MCF 10A (cell line): ENCODE measurements at regions not wholly inside any gene's neighbourhood (a gene's known extent, or its start where the extent isn't known, plus 50 kb on each side); places are given as distances from the start of the nearest gene placed in this dataset.

Experiments used
- BruUV-seq: library from RNA; stranded (reverse); fragments of 400-500 nt; replicated peaks from 2 replicates; lab custom pipeline; 2021; lab: Mats Ljungman, UMichigan
- CTCF ChIA-PET: fragments of 300-600 bp; sonication (Branson Sonifier 250); formaldehyde crosslinking; extraction: SDS; loops from one replicate; lab custom pipeline; 2021; ENCODE audit warnings: antibody characterized with exemption, inconsistent platforms; lab: Yijun Ruan, JAX
- POLR2A ChIA-PET: fragments of 300-600, 350-650 bp; sonication (Branson Sonifier 250); formaldehyde crosslinking; extraction: SDS; loops from one replicate; lab custom pipeline; 2020; ENCODE audit warnings: antibody characterized with exemption, inconsistent platforms; lab: Yijun Ruan, JAX
- DNase-seq: peaks from one replicate; pipeline ENCODE4 v3.0.0-alpha.2; 2018; ENCODE audit not compliant: unreplicated experiment
- H3K27ac Mint-ChIP-seq: one replicate; pipeline ENCODE4 v1.8.0; 2022; ENCODE audit warnings: mild to moderate bottlenecking, low read depth, mixed read lengths; ENCODE audit not compliant: unreplicated experiment
- H3K27me3 Mint-ChIP-seq: one replicate; pipeline ENCODE4 v1.8.0; 2022; ENCODE audit warnings: mixed read lengths; ENCODE audit not compliant: insufficient read depth, unreplicated experiment
- H3K36me3 Mint-ChIP-seq: one replicate; pipeline ENCODE4 v1.8.0; 2022; ENCODE audit warnings: mild to moderate bottlenecking, moderate library complexity, mixed read lengths; ENCODE audit not compliant: insufficient read depth, unreplicated experiment
- H3K4me1 Mint-ChIP-seq: one replicate; pipeline ENCODE4 v1.8.0; 2022; ENCODE audit warnings: mixed read lengths; ENCODE audit not compliant: insufficient read depth, unreplicated experiment
- H3K4me3 Mint-ChIP-seq: one replicate; pipeline ENCODE4 v1.8.0; 2022; ENCODE audit warnings: mild to moderate bottlenecking, moderate library complexity, mixed read lengths; ENCODE audit not compliant: unreplicated experiment
- H3K9me3 Mint-ChIP-seq: one replicate; pipeline ENCODE4 v1.8.0; 2022; ENCODE audit warnings: mixed read lengths; ENCODE audit not compliant: unreplicated experiment
- CTCF ChIP-seq: fragments of 200-600 bp; IDR thresholded peaks from one replicate; pipeline ENCODE4 v1.8.0; 2022; ENCODE audit warnings: antibody characterized with exemption, mild to moderate bottlenecking; ENCODE audit not compliant: unreplicated experiment
- intact Hi-C: fragments of 100-400 bp; cut with micrococcal nuclease; formaldehyde crosslinking; loops from 2 replicates; pipeline ENCODE4 v1.14.1; 2022

DNA sequence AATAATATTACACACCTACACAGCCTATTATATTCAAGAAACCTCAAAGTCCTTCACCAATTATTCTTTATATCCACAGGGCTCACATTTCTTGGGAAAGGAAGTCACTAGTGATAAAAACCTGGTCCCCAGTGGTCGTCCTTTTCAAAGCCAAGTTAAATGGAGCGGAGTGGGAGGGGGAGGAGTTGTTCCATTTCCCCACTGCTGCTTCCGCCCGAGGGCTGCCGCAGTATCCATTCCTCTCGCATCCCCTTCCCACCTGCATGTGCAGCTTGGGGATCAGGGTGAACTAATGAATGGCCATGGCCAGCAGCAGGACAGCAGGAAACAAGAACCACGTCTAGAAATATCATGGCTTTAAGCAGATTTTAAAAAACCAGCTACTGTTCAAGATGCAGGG lies 76.4 kb upstream of the SEMA6D start:
- Mint-ChIP-seq H3K36me3 (no peaks in the 10 kb centered on the region), H3K27ac (no peak overlapping the region), H3K4me1 (no peaks in the 10 kb centered on the region), H3K9me3 (no peaks in the 10 kb centered on the region), H3K4me3 (no peak overlapping the region), H3K27me3 (no peaks in the 10 kb centered on the region)
- ChIA-PET POLR2A (no interaction called here), CTCF (interaction anchor here (0.5 kb wide), 1 partner anchor 237 kb away, joined by 3 read pairs; no protein-coding TSS in a partner anchor)
- intact Hi-C loops, result no loop called here
- BruUV-seq, result no TSS peak
- TF ChIP-seq CTCF, result no peak
- no peak for DNase-seq

GRCh38 chr15:47644722-47645121 lies 72.6 kb upstream of the SEMA6D start:
- Mint-ChIP-seq H3K36me3 (no peaks in the 10 kb centered on the region), H3K27me3 (no peaks in the 10 kb centered on the region), H3K4me3 (no peak overlapping the region), H3K4me1 (no peaks in the 10 kb centered on the region), H3K27ac (no peak overlapping the region), H3K9me3 (no peaks in the 10 kb centered on the region)
- no peak for DNase-seq
- ChIA-PET POLR2A (no interaction called here), CTCF (no interaction called here)
- no peak for TF ChIP-seq CTCF
- no TSS peak for BruUV-seq
- intact Hi-C loops, result no loop called here

GRCh38 chr15:47650564-47650963 lies 66.7 kb upstream of the SEMA6D start:
- H3K36me3 Mint-ChIP-seq, result no peaks in the 10 kb centered on the region
- CTCF ChIA-PET, result interaction anchor here (1.3 kb wide), 1 partner anchor 454 kb away, joined by 5 read pairs; no protein-coding TSS in a partner anchor
- no TSS peak for BruUV-seq
- POLR2A ChIA-PET, result no interaction called here
- H3K27me3 Mint-ChIP-seq, result no peaks in the 10 kb centered on the region
- TF ChIP-seq CTCF, result no peak
- no peak for DNase-seq
- H3K27ac Mint-ChIP-seq, result no peak overlapping the region
- no peak overlapping the region for H3K4me3 Mint-ChIP-seq
- no peaks in the 10 kb centered on the region for H3K4me1 Mint-ChIP-seq
- intact Hi-C loops, result no loop called here
- H3K9me3 Mint-ChIP-seq, result no peaks in the 10 kb centered on the region

- TF ChIP-seq CTCF, result no peak
- Mint-ChIP-seq H3K9me3 (no peaks in the 10 kb centered on the region), H3K27ac (no peak overlapping the region), H3K36me3 (no peaks in the 10 kb centered on the region), H3K4me1 (no peaks in the 10 kb centered on the region), H3K27me3 (no peaks in the 10 kb centered on the region), H3K4me3 (no peak overlapping the region)
- no TSS peak for BruUV-seq
- CTCF ChIA-PET, result interaction anchor here (1.9 kb wide), 1 partner anchor 41 kb away, joined by 6 read pairs; no protein-coding TSS in a partner anchor
- intact Hi-C loops, result no loop called here
- no peak for DNase-seq
- POLR2A ChIA-PET, result no interaction called here
Measured at GRCh38 chr15:47652328-47652727, 65.0 kb upstream of the SEMA6D start.
